Lung microvascular endothelial cell (primary cell): ENCODE measurements at regions not wholly inside any gene's neighbourhood (a gene's known extent, or its start where the extent isn't known, plus 50 kb on each side); places are given as distances from the start of the nearest gene placed in this dataset.
A peak's percentile ranks its signal among the peaks of the same experiment; 100 is the strongest.
"Not testable (repeated sequence)": the region's sequence is repeated elsewhere in the genome, so short reads cannot be mapped to it uniquely, and the experiment has no call there.

Source experiments
- DNase-seq, 2 donors: peaks; one replicate each; pipeline versions ENCODE4 v3.0.0 to v3.0.0-alpha.2; 2010; ENCODE audit warnings: low read depth in 2 of 2

DNA sequence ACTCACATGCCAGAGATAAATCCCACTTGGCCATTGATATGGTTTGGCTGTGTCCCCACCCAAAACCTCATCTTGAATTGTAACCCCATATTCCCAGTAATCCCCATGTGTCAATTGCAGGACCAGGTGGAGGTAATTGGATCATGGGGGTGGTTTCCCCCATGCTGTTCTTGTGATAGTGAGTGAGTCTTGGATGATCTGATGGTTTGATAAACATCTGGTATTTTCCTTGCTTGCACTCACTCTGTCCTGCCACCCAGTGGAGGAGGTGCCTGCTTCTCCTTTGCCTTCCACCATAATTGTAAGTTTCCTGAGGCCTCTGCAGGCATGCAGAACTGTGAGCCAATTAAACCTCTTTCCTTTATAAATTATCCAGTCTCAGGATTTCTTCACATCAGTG is 50.4 kb upstream of the B3GAT2 start:
- not testable (repeated sequence) for DNase-seq

DNA sequence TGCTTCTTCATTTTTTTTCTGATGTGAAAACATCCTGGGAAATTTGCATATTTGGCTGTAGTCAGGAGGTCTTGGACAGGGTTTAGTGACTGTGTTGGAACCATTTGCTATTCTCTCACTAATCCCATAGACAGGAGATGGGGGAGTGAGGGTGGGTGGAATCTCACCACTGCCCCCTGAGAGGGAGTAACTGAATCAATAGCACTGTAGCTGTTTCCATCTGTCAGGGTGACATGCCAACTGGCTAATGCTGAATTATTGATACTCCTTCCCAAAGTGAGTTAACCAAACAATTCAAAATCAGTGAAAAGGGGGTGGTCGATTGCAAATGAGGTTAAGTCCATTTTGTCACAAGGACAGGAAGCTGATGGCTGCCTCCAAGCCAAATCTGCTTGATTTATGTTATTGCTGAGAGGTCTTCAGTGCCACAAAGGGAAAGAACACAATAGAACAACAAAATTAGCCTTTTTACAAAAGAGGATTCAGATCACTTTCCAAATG is 55.1 kb upstream of the B3GAT2 start:
- DNase-seq: no peak

DNA sequence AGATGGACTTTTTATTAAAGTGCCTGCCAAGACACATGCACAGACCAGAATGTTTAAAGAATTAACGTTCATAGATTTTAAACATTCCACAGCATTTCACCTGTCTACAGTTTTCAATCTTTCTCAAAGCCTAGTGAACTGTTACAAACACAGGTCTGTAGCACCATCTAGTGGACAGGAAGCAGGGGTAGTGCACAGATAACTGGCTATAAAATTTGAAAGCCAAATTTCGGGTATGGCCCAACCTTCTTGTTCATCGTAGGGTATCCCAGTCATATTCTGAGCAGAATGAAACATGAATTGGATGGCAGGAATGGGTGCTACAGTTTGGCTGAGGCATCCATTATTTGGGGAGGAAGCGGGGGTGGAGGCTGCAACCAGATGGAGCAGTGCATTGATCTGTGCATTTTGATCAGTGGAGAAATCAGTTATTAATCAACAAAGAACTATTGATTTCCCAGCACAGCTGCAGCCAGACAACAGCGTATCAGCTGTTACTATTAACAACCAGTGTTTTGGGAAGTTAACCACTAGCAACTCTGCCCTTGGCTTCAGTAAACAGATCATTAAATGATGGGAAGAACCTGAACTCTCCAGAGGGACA is 56.1 kb upstream of the B3GAT2 start:
- DNase-seq: peak; percentile 56 to 75

GRCh38 chr6:71015392-71015791 is 58.5 kb upstream of the B3GAT2 start:
- no peak for DNase-seq

DNA sequence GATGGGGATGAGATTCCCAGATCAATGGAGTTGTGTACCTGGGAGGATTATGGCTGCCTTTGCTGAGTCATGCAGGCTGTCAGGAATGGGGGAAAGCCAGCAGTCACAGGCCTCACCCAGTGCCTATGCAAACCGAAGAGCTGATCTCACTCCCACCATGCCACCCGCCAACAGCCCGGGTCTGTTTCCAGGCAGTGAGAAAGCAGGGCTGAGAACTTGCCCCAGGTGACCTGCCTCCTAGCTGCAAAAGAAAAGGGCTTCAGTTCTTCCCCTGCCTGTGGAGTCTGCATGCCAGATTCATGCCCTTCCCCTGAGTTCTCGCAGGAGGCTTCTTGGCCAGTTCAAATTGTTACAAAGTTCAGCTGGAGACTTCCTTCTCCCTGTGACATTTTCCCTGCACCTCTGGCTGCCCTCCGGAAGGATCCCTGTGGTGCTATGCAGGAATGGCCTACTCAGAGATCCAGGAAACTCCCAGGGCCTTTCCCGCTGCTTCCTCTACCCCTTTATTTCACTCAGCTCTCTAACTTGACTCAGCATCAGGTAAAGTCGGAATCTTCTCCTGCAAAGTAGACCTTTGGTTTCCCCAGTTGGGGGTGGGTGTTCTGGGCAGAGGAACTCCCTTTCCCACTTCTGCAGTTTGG is 71.5 kb upstream of the B3GAT2 start:
- DNase-seq: no peak

DNA sequence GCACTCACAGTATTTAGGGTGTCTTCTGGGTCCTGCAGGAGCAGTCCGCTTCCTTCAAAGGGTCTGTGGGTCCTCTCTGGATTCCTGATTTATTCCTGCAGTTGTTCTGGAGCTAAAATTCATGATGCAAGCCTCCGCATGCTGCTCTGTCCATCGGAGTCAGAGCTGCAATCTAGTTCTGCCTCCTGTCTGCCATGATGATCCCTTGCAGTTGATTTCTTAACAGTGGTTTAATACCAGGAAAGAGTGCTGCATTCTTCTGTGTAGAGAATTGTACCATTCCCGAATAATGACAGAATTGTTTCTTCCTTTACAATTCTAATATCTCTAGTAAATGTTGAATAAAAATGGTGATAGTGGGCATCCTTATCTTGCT is 72.0 kb upstream of the B3GAT2 start:
- no peak for DNase-seq

- no peak for DNase-seq
Measured at GRCh38 chr6:71029555-71029954, 72.7 kb upstream of the B3GAT2 start.

DNA sequence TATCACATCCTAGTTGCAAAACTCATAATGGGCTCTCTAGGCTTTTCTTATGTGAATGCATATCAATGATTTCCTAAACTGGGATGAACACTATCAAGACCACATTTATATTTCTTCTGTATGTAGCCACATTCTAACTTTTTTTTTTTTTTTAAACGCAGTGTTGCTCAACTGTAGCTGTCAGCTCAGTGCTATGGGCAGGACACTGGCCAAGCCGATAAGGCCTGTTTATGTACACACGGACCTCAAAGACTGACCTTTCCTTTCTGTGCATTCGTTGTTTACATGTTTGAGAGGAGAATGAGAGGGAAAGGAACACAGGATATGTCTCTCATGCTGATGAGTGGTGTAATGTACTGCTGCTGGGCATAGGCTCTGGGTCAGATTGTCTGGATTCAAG is 75.1 kb upstream of the B3GAT2 start:
- DNase-seq: no peak

- DNase-seq: no peak
Measured at GRCh38 chr6:71033171-71033570, 76.3 kb upstream of the B3GAT2 start.

DNA sequence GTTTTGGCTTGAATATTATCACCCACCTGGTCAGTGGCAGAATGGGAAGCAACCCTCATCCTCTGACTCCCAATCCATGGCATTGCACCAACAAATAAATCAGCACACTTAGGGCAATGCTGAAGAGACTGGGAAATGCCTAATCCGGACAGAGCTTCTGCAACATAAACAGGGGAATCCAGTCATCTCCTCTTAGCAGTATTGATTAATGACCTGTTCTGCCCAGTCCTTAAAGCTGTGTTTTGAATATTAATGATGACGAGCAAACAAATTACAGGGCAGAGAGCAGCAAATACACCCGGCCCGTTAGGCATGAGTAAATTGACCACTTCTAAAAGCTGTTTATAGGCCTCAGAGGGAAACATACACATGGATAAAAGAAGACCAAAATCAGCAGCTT is 77.0 kb upstream of the B3GAT2 start:
- DNase-seq: no peak

DNA sequence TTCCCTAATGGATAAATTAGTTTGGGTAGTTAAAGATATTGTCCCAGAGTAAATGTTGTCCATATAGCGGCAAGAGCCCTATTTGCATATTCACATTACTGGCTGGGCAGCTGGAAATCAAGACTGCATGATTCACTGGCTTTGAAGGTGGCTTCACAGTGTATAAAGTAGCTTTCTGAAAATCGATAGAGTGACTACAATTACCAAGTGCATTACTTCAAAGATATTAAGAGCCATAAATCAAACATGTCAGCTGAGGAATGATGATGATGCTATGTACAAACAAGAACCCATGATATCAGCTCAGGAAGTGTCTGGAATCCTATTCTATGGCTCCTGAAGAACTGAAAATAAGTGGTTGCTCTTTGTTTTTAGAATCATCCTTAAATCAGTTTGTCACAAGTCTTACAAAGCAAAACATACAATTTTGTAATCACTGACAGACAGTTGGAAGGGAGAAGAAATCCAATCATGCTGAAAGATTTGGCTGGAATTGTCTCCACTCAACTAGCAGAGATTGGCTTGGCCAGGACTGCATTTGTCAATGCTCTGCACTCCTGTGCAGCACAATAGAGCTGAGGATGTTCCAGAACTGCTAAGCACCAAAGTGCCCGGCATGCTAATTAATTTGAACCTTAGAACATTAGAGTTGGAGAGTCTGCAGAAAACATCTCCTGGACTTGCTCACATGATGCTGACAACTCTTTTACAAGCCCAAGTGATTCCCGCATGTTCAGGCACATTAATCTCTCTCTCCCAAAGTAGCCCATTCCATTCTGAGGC is 77.9 kb upstream of the B3GAT2 start:
- DNase-seq: no peak

DNA sequence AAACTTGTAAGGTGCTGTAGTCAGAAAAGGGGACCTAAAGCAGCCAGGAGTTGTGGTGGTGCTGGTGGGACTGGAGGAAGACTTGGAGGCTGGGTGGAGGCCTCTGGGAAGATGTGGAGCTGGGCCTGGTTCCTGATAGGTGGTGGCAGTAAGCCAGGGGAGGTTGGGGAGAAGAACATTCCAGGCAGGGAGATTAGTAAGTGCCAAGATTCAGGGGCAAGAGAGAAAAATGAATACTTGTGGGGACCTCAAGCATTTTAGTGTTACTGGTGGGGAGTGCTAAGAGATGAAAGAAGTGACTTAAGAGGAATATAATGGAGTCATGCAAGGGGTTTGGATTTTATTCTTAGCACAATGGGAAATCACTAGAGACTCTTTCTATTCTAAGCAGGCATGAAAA is 79.0 kb upstream of the B3GAT2 start:
- DNase-seq: no peak

DNA sequence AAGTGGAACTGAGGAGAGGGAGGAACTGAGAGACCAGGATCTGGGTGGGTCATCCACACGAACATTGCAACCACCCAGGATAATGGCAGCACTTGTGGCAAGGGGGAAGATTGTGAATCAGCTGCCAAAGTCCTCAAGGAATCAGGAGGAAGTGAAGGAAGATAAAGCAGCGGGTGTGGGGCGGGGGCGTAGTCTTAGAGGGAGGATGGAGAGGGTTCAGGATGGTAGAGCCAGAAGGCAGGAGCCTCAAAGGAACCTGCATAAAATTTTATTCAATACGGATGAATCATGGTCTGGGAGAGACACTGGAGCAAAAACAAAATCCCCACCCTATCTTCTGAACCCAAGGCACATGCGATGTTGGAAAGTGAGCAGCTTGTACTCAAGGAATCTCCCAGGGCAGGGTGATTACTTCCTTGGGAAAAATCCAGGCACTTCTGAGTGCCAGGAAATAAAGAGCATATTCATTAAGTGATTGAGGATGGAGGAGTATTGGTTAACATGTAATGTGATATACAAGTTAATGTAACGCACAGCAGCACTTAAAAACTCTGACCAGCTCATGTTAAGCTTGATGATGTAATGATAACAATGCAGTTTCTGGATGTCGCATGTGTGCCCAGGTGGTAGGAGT is 82.0 kb upstream of the B3GAT2 start:
- DNase-seq: no peak

- no peak for DNase-seq
Measured at GRCh38 chr6:71040043-71040442, 83.2 kb upstream of the B3GAT2 start.

GRCh38 chr6:71040841-71041240 is 84.0 kb upstream of the B3GAT2 start:
- no peak for DNase-seq

DNA sequence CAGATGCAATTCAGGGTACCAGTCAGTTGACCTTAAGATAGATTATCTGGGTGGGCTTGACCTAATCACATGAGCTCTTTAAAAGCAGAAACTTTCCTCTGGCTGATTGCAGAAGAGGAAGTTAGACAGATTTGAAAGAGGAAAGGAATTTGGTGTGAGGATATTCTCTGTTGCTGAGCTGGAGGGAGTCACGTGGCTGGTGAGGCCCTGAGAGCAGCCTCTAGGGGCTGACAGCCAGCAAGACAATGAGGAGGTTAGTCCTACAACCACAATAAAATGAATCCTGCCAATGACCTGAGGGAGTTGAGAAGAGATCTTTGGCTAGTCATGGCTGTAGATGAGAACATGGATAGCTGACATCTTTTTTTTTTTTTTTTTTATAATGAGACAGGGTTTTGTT is 87.0 kb upstream of the B3GAT2 start:
- DNase-seq: no peak

- DNase-seq: no peak
Measured at GRCh38 chr6:71044753-71045152, 87.9 kb upstream of the B3GAT2 start.

DNA sequence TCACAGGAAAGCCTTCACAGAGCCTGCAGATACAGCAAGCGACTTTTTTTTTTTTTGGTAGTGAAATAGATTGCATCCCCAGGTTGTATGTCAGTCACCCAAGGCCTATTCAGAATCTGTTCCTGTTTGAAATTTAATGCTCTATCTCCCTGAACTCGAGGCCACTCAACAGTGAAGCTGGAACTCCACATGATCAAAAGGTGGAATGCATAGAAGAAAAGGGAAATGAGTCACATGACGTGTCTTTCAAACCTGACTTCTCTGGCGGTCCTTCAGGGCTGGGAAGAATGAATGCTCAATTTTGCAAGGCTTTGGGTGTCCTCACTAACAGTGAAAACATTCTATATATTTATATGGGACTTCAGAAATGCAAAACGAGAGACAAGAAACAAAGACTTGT is 88.4 kb upstream of the B3GAT2 start:
- DNase-seq: no peak

GRCh38 chr6:71047417-71047816 is 90.6 kb upstream of the B3GAT2 start:
- no peak for DNase-seq

GRCh38 chr6:71048320-71049164 is 91.7 kb upstream of the B3GAT2 start:
- DNase-seq: no peak

GRCh38 chr6:71049198-71049770 is 92.4 kb upstream of the B3GAT2 start:
- no peak for DNase-seq
